ENCODE measurements at regions not wholly inside any gene's neighbourhood (a gene's known extent, or its start where the extent isn't known, plus 50 kb on each side); places are given as distances from the start of the nearest gene placed in this dataset.

DNA sequence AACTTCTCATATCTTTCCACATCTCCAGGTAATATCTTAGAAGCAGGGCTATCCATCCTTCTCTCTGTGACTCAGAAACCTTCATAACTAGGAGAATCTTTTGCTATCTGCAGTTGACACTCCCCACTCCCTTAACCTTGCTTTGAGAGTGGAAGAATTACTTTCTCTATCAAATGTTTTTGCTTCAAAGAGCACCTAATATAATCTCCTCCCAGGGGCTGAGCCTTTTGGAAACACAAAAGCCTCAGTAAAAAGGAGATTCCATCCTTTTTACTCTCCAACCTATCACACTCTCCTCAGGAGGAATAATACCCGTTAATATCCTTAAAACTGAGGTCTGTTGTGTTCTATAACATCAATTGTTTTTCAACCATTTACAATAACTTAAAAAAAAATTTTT lies 94.9 kb upstream of the DNAJC10 start (continued):
- TF ChIP-seq ZNF221 (tag by site-specific recombination; IDR thresholded peaks at IDR 0.05; ENCODE audit: borderline replicate concordance) (no peak), ZNF354C (tag by site-specific recombination; IDR thresholded peaks at IDR 0.05; ENCODE audit: borderline replicate concordance, low read depth) (no peak)

DNA sequence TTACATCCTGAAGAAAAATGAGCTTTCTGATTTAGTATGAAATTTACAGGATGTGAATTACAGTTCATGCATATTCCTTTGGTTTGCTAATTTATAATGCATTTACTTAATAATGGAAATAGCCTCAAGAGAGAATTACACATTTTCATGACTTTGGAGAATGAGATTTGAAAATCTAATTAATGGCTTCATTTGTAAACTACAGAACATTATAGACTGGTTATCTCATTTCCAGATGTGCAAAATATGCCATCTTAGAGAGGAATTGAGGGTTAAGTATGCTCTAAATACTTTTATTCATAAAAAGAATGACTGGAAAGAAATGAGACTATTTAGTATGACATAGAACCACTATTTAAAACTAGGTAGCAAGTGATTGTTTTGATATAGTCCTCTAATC lies 94.2 kb upstream of the DNAJC10 start:
- ChIA-PET CTCF (interaction anchor here (0.9 kb wide), 1 partner anchor 305 kb away, joined by 3 read pairs; no protein-coding TSS in a partner anchor), POLR2A (no interaction called here)
- Histone ChIP-seq H3K4me1 (ENCODE audit: control insufficient read depth, insufficient read depth, low read length) (peaks cover 6% of the 10 kb centered on the region), H3K36me3 (ENCODE audit: control insufficient read depth in 2 of 2, insufficient read depth in 1 of 2, low read length in 2 of 2) (no peaks in the 10 kb centered on the region), H3K27ac (ENCODE audit: extremely low read depth, low read depth, low read length) (no peak overlapping the region), H3K9me3 (ENCODE audit: control insufficient read depth, insufficient read depth, low read depth, low read length) (no peaks in the 10 kb centered on the region), H3K4me3 (ENCODE audit: low read depth, low read length) (no peak overlapping the region)
- TF ChIP-seq TRIM28 (IDR thresholded peaks at IDR 0.05; ENCODE audit: borderline replicate concordance, low read length), result no peak
- TF ChIP-seq, protein P1, sequence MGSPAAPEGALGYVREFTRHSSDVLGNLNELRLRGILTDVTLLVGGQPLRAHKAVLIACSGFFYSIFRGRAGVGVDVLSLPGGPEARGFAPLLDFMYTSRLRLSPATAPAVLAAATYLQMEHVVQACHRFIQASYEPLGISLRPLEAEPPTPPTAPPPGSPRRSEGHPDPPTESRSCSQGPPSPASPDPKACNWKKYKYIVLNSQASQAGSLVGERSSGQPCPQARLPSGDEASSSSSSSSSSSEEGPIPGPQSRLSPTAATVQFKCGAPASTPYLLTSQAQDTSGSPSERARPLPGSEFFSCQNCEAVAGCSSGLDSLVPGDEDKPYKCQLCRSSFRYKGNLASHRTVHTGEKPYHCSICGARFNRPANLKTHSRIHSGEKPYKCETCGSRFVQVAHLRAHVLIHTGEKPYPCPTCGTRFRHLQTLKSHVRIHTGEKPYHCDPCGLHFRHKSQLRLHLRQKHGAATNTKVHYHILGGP (tag by site-specific recombination; IDR thresholded peaks at IDR 0.05), result no peak
- no peak for TF ChIP-seq ZFHX2 (tag by site-specific recombination; conservative IDR thresholded peaks at IDR 0.05)
- TF ChIP-seq, protein P2, sequence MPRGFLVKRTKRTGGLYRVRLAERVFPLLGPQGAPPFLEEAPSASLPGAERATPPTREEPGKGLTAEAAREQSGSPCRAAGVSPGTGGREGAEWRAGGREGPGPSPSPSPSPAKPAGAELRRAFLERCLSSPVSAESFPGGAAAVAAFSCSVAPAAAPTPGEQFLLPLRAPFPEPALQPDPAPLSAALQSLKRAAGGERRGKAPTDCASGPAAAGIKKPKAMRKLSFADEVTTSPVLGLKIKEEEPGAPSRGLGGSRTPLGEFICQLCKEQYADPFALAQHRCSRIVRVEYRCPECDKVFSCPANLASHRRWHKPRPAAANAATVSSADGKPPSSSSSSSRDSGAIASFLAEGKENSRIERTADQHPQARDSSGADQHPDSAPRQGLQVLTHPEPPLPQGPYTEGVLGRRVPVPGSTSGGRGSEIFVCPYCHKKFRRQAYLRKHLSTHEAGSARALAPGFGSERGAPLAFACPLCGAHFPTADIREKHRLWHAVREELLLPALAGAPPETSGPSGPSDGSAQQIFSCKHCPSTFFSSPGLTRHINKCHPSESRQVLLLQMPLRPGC (tag by site-specific recombination; IDR thresholded peaks at IDR 0.05), result no peak
- TF ChIP-seq ZBTB21 (tag by site-specific recombination; IDR thresholded peaks at IDR 0.05), result no peak
- no peak for TF ChIP-seq ZNF837 (tag by site-specific recombination; IDR thresholded peaks at IDR 0.05)
- no peak for TF ChIP-seq ZNF132 (tag by site-specific recombination; IDR thresholded peaks at IDR 0.05; ENCODE audit: borderline replicate concordance)

DNA sequence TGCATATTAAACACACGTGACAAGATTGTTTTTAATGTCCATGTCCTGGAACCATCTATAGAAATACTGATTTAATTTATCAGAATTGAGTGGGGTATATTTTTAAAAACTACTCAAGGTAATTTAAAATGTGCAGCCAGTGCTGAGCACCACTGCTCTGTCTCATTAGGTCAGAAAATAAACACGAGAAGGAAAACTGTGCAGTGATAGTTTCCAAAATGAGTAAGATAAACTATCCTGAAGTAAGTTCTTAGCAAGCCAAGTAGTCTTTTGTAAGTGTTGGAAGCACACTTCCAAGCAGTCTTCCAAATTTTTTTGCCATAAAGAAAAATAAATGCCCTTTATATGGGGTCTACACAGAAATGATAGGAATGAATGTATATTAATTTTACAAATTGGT lies 93.8 kb upstream of the DNAJC10 start:
- CTCF ChIA-PET, result interaction anchor here (0.9 kb wide), 1 partner anchor 304 kb away, joined by 3 read pairs; no protein-coding TSS in a partner anchor
- H3K4me3 ChIP-seq (ENCODE audit: low read depth, low read length), result no peak overlapping the region
- TF ChIP-seq MZF1 (tag by site-specific recombination; IDR thresholded peaks at IDR 0.05; ENCODE audit: borderline replicate concordance) (no peak), ZNF830 (tag by site-specific recombination; IDR thresholded peaks at IDR 0.05; ENCODE audit: low read depth) (no peak), ZBTB7A (tag by site-specific recombination; IDR thresholded peaks at IDR 0.05; ENCODE audit: low read depth) (no peak), ZNF544 (tag by site-specific recombination; IDR thresholded peaks at IDR 0.05) (no peak), ZNF169 (tag by site-specific recombination; IDR thresholded peaks at IDR 0.05) (no peak), KLF9 (tag by site-specific recombination; IDR thresholded peaks at IDR 0.05; ENCODE audit: low read depth) (no peak), ZNF624 (tag by site-specific recombination; IDR thresholded peaks at IDR 0.05) (no peak), ZNF146 (tag by site-specific recombination; IDR thresholded peaks at IDR 0.05) (no peak)
- TF ChIP-seq, protein P3, sequence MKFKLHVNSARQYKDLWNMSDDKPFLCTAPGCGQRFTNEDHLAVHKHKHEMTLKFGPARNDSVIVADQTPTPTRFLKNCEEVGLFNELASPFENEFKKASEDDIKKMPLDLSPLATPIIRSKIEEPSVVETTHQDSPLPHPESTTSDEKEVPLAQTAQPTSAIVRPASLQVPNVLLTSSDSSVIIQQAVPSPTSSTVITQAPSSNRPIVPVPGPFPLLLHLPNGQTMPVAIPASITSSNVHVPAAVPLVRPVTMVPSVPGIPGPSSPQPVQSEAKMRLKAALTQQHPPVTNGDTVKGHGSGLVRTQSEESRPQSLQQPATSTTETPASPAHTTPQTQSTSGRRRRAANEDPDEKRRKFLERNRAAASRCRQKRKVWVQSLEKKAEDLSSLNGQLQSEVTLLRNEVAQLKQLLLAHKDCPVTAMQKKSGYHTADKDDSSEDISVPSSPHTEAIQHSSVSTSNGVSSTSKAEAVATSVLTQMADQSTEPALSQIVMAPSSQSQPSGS (tag by site-specific recombination; IDR thresholded peaks at IDR 0.05; ENCODE audit: low read depth), result no peak
- no peak overlapping the region for H3K27ac ChIP-seq (ENCODE audit: extremely low read depth, low read depth, low read length)
- no peaks in the 10 kb centered on the region for H3K9me3 ChIP-seq (ENCODE audit: control insufficient read depth, insufficient read depth, low read depth, low read length)
- H3K36me3 ChIP-seq (ENCODE audit: control insufficient read depth in 2 of 2, insufficient read depth in 1 of 2, low read length in 2 of 2), result no peaks in the 10 kb centered on the region
- H3K4me1 ChIP-seq (ENCODE audit: control insufficient read depth, insufficient read depth, low read length), result peaks cover 6% of the 10 kb centered on the region
- POLR2A ChIA-PET, result no interaction called here

Measured in HEK293 (cell line).